ENCODE measurements at regions not wholly inside any gene's neighbourhood (a gene's known extent, or its start where the extent isn't known, plus 50 kb on each side); places are given as distances from the start of the nearest gene placed in this dataset.
"Not testable (repeated sequence)": the region's sequence is repeated elsewhere in the genome, so short reads cannot be mapped to it uniquely, and the experiment has no call there.

GRCh38 chr11:23257556-23257955, 397.3 kb upstream of the CCDC179 start:
- DNase-seq, result no peak

DNA sequence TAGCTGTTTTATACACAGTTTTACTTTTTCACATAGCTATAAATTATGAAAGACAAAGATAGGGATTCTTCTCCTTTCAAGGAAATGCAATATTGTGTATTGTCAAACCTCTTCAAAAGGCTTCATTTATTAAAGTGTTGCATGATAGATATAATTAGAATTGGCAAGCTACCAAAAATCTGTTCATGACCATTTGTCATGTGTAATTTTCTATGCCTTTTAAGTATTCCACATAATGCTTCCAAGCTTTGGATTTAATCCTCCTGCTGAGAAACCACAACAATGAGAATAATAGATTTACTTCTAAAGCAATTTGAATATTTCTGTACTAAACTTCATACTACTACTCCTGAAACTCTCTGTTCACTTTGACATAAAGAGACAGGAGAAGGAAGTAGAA, 403.2 kb upstream of the CCDC179 start:
- DNase-seq, result no peak

GRCh38 chr11:23272095-23272494, 411.8 kb upstream of the CCDC179 start:
- no peak for DNase-seq

DNA sequence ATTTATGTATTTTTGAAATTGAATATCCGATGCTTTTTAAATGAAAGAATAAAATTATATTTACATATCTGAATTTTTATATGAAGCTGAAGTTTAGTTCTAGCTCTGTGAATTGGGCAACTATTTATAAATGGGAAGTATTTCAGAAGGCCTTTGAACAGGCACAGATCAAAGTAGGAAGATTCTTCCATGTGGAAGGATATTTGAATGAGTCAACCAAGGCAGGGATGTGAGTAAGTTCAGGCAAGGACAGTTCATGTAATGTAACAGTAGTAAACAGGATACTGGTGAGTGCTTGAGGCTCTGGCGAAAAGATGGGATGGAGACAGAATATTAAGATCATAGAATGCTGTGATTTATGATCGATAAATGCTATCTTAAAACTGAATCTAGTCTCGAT, 417.8 kb upstream of the CCDC179 start:
- DNase-seq, result no peak

- DNase-seq, result no peak
Observed at GRCh38 chr11:23280088-23280487, 419.8 kb upstream of the CCDC179 start.

- DNase-seq, result no peak
Observed at GRCh38 chr11:23283666-23284065, 423.4 kb upstream of the CCDC179 start.

DNA sequence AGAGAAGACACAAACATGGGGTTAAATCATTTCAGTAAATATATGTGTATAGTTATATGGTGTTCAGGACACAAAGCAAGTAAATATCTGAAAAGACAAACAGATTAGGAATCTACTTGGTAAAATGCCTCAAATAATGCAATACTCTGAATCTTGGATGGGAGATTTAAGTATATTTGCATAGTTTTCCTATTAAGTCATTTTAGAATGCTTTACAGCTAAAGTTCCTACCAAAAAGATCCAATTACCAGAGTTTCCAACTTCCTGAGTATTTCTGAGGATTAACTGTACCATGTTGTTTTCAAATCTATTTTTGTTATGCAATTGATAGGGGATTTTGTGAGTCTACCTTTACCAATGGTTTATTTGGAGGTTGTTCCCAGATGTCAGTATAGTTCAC, 424.4 kb upstream of the CCDC179 start:
- DNase-seq, result no peak

DNA sequence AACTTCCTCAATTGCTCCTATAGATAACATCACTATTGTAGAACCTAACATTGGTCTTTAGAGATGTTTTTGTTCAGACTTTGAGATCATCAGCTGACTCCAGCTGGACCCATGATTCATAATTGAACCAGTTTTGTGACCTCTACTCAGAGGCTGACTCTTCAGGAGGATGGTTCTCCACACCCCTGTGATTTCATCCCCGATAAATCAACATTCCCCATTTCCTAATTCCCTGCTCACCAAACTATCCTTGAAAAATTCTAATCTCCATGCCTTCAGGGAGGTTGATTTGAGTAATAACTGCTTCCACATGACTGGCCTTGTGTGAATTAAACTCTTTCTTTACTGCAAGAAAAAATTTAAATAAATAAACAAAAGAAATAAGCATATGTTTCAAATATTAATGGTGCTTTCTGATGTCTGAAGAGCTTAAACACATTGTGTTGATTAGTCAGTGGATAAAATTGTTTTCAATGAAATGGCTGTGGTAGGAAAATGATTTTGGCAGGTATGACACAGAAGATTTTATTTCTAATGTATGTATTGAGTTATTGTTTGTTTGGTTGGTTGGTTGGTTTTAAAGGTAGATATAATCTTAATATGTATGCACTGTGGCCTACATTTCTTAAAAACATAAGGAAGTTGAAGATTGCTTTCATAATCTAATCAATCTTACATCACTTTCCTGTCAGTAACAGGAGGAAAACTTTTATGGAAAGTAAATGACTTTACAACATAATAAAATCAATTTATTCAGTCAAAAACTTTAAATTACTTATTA, 427.9 kb upstream of the CCDC179 start:
- no peak for DNase-seq

- DNase-seq, result no peak
Observed at GRCh38 chr11:23295241-23295640, 435.0 kb upstream of the CCDC179 start.

GRCh38 chr11:23308041-23308440, 447.8 kb upstream of the CCDC179 start:
- DNase-seq, result no peak

- DNase-seq, result no peak
Observed at GRCh38 chr11:23310276-23310675, 450.0 kb upstream of the CCDC179 start.

- DNase-seq, result no peak
Observed at GRCh38 chr11:23311986-23312940, 452.0 kb upstream of the CCDC179 start.

DNA sequence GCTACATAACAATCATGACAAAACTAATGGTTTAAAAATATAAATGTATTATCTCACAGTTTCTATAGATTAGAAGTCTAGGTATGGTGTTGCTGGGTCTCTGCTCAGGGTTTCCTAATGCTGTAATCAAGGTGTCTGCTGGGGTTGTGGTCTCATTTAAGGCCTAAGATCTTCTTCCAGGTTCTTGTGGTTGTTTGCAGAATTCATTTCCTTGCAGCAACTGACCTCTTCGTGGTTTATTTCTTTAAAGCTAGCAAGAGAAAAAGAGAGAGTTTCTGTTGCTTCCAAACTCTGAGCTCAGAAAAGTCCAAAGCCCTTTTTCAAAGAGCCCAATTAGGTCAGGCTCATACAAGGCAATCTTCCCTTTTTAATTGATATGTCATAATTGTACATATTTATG, 452.7 kb upstream of the CCDC179 start:
- no peak for DNase-seq

GRCh38 chr11:23314162-23314561, 453.9 kb upstream of the CCDC179 start:
- no peak for DNase-seq

GRCh38 chr11:23315286-23315685, 455.0 kb upstream of the CCDC179 start:
- no peak for DNase-seq

- DNase-seq, result no peak
Observed at GRCh38 chr11:23317816-23318215, 457.5 kb upstream of the CCDC179 start.

DNA sequence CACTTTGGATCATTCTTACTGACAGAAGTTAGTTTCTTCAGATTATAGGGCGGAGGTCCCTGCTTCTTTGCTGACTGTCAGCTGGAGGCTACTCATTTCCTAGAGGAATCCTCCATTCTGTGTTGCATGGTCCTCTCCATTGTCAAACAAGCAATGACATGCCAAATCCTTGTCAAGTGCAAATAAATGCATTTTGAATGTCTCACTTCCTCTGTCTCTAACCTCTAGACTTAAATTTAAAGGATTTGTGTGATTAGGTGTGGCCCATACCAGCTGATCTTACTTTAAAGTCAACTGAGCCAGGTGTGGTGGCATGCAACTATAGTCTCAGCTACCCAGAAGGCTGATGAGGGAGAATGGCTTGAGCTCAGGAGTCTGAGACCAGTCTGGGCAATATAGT, 458.4 kb upstream of the CCDC179 start:
- no peak for DNase-seq

DNA sequence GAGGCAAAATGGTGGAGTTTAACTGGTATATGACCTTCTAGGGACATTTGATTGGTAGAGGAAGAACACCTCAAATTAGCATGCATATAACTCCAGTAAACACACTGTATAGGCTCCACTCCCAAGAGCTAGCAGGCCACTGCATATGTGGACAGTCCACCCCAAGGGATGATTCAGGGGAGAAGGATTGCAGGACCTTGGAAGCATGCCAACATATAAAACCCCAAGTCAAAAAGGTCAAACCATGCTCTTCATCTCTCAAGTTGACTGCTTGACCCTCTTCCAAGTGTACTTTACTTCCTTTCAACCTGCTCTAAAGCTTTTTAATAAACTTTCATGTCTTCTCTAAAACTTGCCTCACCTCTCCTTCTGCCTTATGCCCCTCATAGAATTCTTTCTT, 459.9 kb upstream of the CCDC179 start:
- DNase-seq, result no peak

DNA sequence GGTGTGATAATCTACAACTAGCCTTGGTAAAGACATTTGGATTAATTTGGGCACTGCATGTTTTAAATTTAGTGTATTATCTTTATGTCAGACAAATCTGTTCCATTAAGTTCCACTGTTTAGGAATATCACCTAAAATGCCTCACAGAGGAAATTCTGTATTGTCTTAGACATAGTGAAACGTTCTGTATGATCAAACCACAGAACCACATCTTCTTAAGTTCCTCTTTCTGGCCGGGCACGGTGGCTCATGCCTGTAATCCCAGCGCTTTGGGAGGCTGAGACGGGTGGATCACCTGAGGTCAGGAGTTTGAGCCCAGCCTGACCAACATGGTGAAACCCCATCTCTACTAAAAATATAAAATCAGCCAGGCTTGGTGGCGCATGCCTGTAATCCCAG, 475.3 kb upstream of the CCDC179 start:
- DNase-seq, result not testable (repeated sequence)

DNA sequence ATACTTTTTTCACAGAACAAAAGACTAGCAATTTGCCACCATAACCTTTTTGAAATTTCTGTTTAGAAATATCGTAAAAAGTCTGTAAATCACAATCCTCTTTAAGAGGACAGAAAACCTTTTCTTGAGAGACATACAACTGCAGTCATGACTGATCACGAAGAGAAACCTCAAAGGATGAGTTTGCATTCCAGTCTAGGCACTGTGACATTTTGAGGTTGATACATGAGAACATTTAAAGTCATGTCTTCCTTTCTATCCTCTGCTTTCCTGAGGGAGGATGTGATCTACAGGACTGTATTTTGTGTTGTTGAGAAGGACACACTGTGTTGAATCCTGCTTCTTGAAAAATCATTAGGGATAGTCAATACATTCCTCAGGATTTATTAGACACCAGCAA, 476.7 kb upstream of the CCDC179 start:
- DNase-seq, result no peak

GRCh38 chr11:23353611-23354010, 493.3 kb upstream of the CCDC179 start:
- DNase-seq, result no peak

- DNase-seq, result no peak
Observed at GRCh38 chr11:23359297-23359696, 499.0 kb upstream of the CCDC179 start.

GRCh38 chr11:23364076-23364475, 503.8 kb upstream of the CCDC179 start:
- no peak for DNase-seq
